Heart left ventricle (tissue), 13 donors: ENCODE measurements at regions not wholly inside any gene's neighbourhood (a gene's known extent, or its start where the extent isn't known, plus 50 kb on each side); places are given as distances from the start of the nearest gene placed in this dataset.

Experiments
- POLR2A ChIP-seq, 2 donors: fragments of 450-650 bp; IDR thresholded peaks; one replicate each; pipeline ENCODE4 v1.6.1; 2017; ENCODE audit warnings: antibody characterized with exemption in 2 of 2, mild to moderate bottlenecking in 2 of 2, moderate library complexity in 2 of 2
- TF ChIP-seq, protein P1 (sequence below), 12 donors: fragments of 200-600 bp; sonication (generic) in 4 of 12; IDR thresholded peaks; one replicate each; pipeline versions ENCODE4 v1.5.0 to v1.8.0; 2018 to 2022; ENCODE audit warnings: antibody characterized with exemption in 12 of 12, mild to moderate bottlenecking in 5 of 12
- donor health status: ischemic (EF 13 %, LVEDD 7.1; RV severe dilation, severe dysfunction).
- donor health status: DM: no; HTN: yes; CAD: no.
- donor health status: DM: no; HTN: no; CAD: no.
- donor health status: ischemic (EF 25% LVEDD 6.9; RV normal size, moderate dysfunction).
- donor health status: ischemic (EF 25% LVEDD 5.7; RV mildly dilated, moderate dysfunction).
- donor health status: ischemic (EF 35%, LVEDD 5.7; RV mildly dilated, moderate dysfunction).
- donor health status: nonischemic (EF 11% LVEDD 7.7; RV severe dilation, severe dysfunction).
- donor health status: DM: yes; HTN: yes; CAD: no.
- donor health status: PGD.
- donor health status: ischemic (EF 29% LVEDD 5.4; RV normal size, mild dysfunction).
- donor health status: nonischemic (EF 23%, LVEDD 6.1; RV moderate dilation, normal function).

DNA sequence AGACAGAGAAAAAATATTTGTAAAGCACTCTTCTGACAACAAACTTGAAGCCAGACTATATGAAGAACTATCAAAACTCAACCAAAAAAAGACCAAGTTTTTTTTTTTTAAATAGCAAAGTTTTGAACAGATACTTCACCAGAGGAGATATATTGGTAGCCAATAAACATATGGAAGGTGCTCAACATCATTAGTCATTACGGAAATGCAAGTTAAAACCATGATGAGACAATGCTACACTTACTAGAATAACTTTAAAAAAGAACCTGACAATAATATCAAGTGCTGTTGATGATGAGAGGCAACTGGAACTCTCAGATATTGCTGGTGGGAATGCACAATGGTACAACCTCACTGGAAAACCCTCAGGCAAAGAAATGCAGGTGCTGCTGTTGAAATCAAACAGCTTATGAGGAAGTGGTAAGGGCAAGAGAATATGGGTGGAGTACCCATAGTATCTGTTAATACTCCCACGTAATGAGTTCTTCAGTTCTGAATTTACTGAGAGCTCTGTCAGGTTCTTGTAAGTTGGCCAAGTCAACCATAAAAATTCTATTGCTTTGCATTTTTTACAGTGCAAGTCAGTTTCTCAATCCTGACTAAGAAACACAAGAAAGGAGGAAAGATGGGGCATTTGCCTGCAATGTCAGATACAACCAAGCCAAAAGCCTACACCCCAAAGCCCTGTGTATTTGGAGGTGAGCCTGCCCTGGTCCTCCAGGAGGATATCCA, 87.3 kb upstream of the GNAQ start:
- TF ChIP-seq POLR2A (IDR thresholded peaks at IDR 0.05): no peak
- TF ChIP-seq, protein P1, sequence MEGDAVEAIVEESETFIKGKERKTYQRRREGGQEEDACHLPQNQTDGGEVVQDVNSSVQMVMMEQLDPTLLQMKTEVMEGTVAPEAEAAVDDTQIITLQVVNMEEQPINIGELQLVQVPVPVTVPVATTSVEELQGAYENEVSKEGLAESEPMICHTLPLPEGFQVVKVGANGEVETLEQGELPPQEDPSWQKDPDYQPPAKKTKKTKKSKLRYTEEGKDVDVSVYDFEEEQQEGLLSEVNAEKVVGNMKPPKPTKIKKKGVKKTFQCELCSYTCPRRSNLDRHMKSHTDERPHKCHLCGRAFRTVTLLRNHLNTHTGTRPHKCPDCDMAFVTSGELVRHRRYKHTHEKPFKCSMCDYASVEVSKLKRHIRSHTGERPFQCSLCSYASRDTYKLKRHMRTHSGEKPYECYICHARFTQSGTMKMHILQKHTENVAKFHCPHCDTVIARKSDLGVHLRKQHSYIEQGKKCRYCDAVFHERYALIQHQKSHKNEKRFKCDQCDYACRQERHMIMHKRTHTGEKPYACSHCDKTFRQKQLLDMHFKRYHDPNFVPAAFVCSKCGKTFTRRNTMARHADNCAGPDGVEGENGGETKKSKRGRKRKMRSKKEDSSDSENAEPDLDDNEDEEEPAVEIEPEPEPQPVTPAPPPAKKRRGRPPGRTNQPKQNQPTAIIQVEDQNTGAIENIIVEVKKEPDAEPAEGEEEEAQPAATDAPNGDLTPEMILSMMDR (IDR thresholded peaks at IDR 0.05): no peak
